OCI-LY3 (cell line): ENCODE measurements at regions not wholly inside any gene's neighbourhood (a gene's known extent, or its start where the extent isn't known, plus 50 kb on each side); places are given as distances from the start of the nearest gene placed in this dataset.

Experiments used
- EZH2phosphoT487 ChIP-seq: fragments of 200-600 bp; shearing (Covaris generic); IDR thresholded peaks from 2 replicates; pipeline ENCODE4 v1.6.1; 2018; ENCODE audit warnings: antibody characterized with exemption, mixed run types, low read depth
- TF ChIP-seq, protein P1 (sequence below): fragments of 200-600, 300-600 bp; sonication (generic); IDR thresholded peaks from 2 replicates; pipeline ENCODE4 v1.5.1; 2014; ENCODE audit warnings: antibody characterized with exemption, low read length, low read depth

DNA sequence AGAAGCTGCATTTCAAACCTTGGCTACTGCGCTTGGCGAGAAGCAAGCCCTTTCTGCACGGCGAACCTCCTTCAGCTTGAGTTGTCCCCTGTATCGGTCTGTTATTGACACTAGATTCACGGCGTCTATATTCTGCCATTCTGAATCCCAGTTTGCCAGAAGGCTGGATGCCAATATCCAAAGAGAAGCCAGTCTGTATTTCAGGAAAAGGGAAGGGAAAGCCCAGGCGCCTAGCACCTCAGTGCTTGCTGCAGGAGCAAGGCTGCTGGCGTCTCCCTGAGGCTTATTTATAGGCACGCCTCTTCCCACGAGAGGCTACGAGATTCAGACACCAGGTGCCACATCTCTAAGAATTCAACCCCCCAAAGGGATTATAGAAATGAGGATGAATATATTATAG lies 89.6 kb upstream of the CDH4 start:
- TF ChIP-seq, protein P1, sequence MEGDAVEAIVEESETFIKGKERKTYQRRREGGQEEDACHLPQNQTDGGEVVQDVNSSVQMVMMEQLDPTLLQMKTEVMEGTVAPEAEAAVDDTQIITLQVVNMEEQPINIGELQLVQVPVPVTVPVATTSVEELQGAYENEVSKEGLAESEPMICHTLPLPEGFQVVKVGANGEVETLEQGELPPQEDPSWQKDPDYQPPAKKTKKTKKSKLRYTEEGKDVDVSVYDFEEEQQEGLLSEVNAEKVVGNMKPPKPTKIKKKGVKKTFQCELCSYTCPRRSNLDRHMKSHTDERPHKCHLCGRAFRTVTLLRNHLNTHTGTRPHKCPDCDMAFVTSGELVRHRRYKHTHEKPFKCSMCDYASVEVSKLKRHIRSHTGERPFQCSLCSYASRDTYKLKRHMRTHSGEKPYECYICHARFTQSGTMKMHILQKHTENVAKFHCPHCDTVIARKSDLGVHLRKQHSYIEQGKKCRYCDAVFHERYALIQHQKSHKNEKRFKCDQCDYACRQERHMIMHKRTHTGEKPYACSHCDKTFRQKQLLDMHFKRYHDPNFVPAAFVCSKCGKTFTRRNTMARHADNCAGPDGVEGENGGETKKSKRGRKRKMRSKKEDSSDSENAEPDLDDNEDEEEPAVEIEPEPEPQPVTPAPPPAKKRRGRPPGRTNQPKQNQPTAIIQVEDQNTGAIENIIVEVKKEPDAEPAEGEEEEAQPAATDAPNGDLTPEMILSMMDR = no peak
- no peak for TF ChIP-seq EZH2phosphoT487
